Kidney (tissue), 13 donors: ENCODE measurements at regions not wholly inside any gene's neighbourhood (a gene's known extent, or its start where the extent isn't known, plus 50 kb on each side); places are given as distances from the start of the nearest gene placed in this dataset.

ENCODE experiments used
- DNase-seq, 5 donors: peaks; one replicate each; pipeline ENCODE4 v3.0.0-alpha.2; 2013 to 2020
- FAIRE-seq: peaks from 2 replicates; lab custom pipeline; 2012; peaks lifted over from hg19 to GRCh38; lab: Jason Lieb, UNC
- H3K27ac ChIP-seq, 2 donors: one replicate each; pipeline ENCODE4 v1.7.0; 2013; ENCODE audit warnings: low read depth in 2 of 2, low read length in 2 of 2, inconsistent platforms in 1 of 2
- H3K27me3 ChIP-seq: one replicate; pipeline ENCODE4 v1.7.1; 2013; ENCODE audit warnings: low read length, inconsistent platforms; ENCODE audit not compliant: control insufficient read depth, insufficient read depth
- H3K36me3 ChIP-seq, 3 donors: one replicate each; pipeline versions ENCODE4 v1.7.0 to v1.7.1; 2013; ENCODE audit warnings: low read length in 3 of 3, control low read depth in 1 of 3, inconsistent platforms in 1 of 3; ENCODE audit not compliant: insufficient read depth in 3 of 3, control insufficient read depth in 2 of 3
- H3K4me1 ChIP-seq, 3 donors: one replicate each; pipeline versions ENCODE4 v1.7.0 to v1.7.1; 2013; ENCODE audit warnings: low read length in 3 of 3, inconsistent platforms in 1 of 3, low read depth in 1 of 3; ENCODE audit not compliant: control insufficient read depth in 2 of 3, insufficient read depth in 2 of 3
- H3K4me3 ChIP-seq, 3 donors: one replicate each; pipeline versions ENCODE4 v1.7.0 to v1.8.1; 2013; ENCODE audit warnings: low read length in 3 of 3, control low read depth in 1 of 3, inconsistent platforms in 1 of 3
- H3K9ac ChIP-seq, 3 donors: one replicate each; pipeline versions ENCODE4 v1.7.0 to v1.7.1; 2013; ENCODE audit warnings: low read length in 3 of 3, control low read depth in 1 of 3, inconsistent platforms in 1 of 3
- H3K9me3 ChIP-seq, 3 donors: one replicate each; pipeline versions ENCODE4 v1.7.0 to v1.7.1; 2013; ENCODE audit warnings: low read length in 3 of 3, control low read depth in 1 of 3, inconsistent platforms in 1 of 3; ENCODE audit not compliant: control insufficient read depth in 2 of 3, insufficient read depth in 1 of 3
- intact Hi-C: fragments of 100-400 bp; cut with DNase I; formaldehyde crosslinking; loops from one replicate; pipeline ENCODE4 v1.11.1; 2022
- TF ChIP-seq, protein P1 (sequence below): IDR thresholded peaks from 3 replicates; pipeline ENCODE4 v1.5.1; 2012; ENCODE audit warnings: mild to moderate bottlenecking, moderate library complexity, borderline replicate concordance; ENCODE audit not compliant: insufficient read depth; ENCODE audit errors: extremely low read depth
- donor health status: control.
- donor health status: control.
- donor health status: control.
- donor health status: control.
- donor health status: control.
- donor health status: DM: yes; HTN: yes; CAD: no.
- donor health status: Normal renal cell carcinoma (clear cell type).

DNA sequence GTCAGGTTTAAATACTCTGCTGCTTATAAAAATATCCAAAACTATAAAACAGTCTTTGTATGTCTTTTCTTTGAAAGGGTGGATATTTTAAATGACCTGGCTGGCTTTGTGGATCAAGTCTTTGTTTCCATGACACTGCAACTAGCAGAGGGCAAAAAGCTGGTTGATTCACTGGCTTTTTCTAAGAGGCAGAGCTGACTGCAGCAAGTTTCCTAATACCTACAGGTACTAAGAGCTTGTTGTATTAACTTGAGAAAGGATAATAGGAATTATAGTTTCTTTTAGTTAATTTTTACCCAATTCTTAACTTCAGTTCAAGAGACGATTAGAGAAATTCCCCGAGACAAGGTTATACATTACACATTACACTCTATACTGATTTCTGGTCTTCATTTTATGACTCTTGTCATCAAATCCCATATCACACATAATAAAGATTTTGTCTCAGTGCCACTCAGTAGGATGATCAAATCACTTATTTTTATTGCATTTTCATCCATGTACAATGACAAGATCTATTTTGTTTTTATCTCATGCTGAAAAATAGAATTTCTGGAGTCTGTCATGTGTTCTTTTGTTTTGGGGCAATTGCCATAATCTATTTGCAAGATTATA lies 120.1 kb upstream of the RIMS1 start:
- no peak overlapping the region for H3K4me3 ChIP-seq

DNA sequence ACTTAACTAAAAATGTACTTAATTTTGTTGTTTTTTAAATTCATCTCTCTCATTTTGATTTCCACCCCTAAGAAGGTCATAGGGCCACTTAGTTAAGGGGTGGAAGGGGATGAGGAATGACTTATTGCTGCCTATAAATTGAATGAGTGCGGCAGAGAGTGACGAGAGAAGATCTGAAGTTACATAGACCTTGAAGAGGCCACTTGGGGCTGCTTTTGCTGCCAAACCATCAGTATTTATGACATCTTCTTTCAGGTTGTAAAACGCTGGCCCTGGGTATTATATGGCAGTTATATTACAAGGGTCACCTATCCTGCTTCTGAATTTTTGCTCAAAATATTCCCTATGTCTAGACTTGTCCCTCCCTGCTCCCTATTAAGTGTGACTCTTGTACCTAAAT lies 119.6 kb upstream of the RIMS1 start:
- H3K9ac ChIP-seq: no peak overlapping the region
- no peak overlapping the region for H3K4me3 ChIP-seq
- TF ChIP-seq, protein P1, sequence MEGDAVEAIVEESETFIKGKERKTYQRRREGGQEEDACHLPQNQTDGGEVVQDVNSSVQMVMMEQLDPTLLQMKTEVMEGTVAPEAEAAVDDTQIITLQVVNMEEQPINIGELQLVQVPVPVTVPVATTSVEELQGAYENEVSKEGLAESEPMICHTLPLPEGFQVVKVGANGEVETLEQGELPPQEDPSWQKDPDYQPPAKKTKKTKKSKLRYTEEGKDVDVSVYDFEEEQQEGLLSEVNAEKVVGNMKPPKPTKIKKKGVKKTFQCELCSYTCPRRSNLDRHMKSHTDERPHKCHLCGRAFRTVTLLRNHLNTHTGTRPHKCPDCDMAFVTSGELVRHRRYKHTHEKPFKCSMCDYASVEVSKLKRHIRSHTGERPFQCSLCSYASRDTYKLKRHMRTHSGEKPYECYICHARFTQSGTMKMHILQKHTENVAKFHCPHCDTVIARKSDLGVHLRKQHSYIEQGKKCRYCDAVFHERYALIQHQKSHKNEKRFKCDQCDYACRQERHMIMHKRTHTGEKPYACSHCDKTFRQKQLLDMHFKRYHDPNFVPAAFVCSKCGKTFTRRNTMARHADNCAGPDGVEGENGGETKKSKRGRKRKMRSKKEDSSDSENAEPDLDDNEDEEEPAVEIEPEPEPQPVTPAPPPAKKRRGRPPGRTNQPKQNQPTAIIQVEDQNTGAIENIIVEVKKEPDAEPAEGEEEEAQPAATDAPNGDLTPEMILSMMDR: no peak
- intact Hi-C loops: no loop called here
- H3K36me3 ChIP-seq: no peaks in the 10 kb centered on the region
- no peaks in the 10 kb centered on the region for H3K9me3 ChIP-seq
- H3K27ac ChIP-seq: no peak overlapping the region
- H3K4me1 ChIP-seq: no peaks in the 10 kb centered on the region
- FAIRE-seq: no peak
- peak in 3 of 5 donors; percentile 13 to 64 (median 60) for DNase-seq
- no peaks in the 10 kb centered on the region for H3K27me3 ChIP-seq

More for the DNA sequence above, 120.1 kb upstream of the RIMS1 start:
- Histone ChIP-seq H3K9me3 (no peaks in the 10 kb centered on the region), H3K4me1 (no peaks in the 10 kb centered on the region), H3K36me3 (no peaks in the 10 kb centered on the region), H3K27me3 (no peaks in the 10 kb centered on the region), H3K9ac (no peak overlapping the region), H3K27ac (no peak overlapping the region)
- DNase-seq (peak in 2 of 5 donors; percentile 39 to 42), FAIRE-seq (no peak)
- TF ChIP-seq, protein P1: no peak
- intact Hi-C loops: no loop called here

- Histone ChIP-seq H3K36me3 (no peaks in the 10 kb centered on the region), H3K9ac (no peak overlapping the region), H3K9me3 (no peaks in the 10 kb centered on the region), H3K4me1 (no peaks in the 10 kb centered on the region), H3K27me3 (no peaks in the 10 kb centered on the region), H3K27ac (no peak overlapping the region), H3K4me3 (no peak overlapping the region)
- FAIRE-seq (no peak), DNase-seq (no peak)
- TF ChIP-seq, protein P1: no peak
- intact Hi-C loops: no loop called here
Measured at GRCh38 chr6:71768356-71768755, 118.0 kb upstream of the RIMS1 start.

DNA sequence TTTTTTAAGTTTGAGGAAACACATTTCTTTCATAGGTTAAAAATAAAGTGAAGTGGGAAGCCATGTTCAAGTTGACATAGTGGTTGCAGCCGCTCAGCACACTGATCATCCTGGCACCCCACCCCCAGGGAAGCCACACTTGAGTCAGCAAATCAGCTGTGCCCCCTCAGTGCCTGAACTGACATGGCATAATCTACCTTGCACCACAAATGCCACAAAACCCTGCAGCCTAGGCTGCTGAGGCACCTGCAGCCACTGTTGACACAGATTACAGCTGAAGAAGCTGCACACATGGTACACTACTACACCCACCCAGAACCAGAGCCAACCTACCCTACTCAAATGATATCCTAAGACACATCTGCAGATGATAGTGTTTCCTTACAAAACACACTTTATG lies 77.5 kb upstream of the RIMS1 start:
- no peaks in the 10 kb centered on the region for H3K36me3 ChIP-seq
- H3K4me1 ChIP-seq: no peaks in the 10 kb centered on the region
- TF ChIP-seq, protein P1: no peak
- no peak overlapping the region for H3K27ac ChIP-seq
- no peak overlapping the region for H3K9ac ChIP-seq
- H3K27me3 ChIP-seq: no peaks in the 10 kb centered on the region
- no peak overlapping the region for H3K4me3 ChIP-seq
- H3K9me3 ChIP-seq: peaks cover 0 to 14% (median 2%) of the 10 kb centered on the region in 3 donors
- intact Hi-C loops: no loop called here
- no peak for FAIRE-seq
- no peak for DNase-seq
